NB4 (cell line): ENCODE measurements at regions not wholly inside any gene's neighbourhood (a gene's known extent, or its start where the extent isn't known, plus 50 kb on each side); places are given as distances from the start of the nearest gene placed in this dataset.

Source experiments
- DNase-seq: peaks from one replicate; pipeline ENCODE4 v3.0.0; 2010; ENCODE audit warnings: low read depth
- H3K4me3 ChIP-seq: one replicate; pipeline ENCODE4 v1.5.1; 2011; ENCODE audit warnings: mild to moderate bottlenecking, low read depth, low read length, moderate library complexity
- CTCF ChIP-seq: IDR thresholded peaks from one replicate; pipeline ENCODE4 v1.5.1; 2012; ENCODE audit warnings: low read depth, low read length
- MAX ChIP-seq: IDR thresholded peaks from 2 replicates; pipeline ENCODE4 v1.6.1; 2011; ENCODE audit warnings: low read depth, low read length
- MYC ChIP-seq: IDR thresholded peaks from 2 replicates; pipeline ENCODE4 v1.6.1; 2011; ENCODE audit warnings: low read depth, low read length
- POLR2A ChIP-seq: IDR thresholded peaks from 2 replicates; pipeline ENCODE4 v1.6.1; 2011; ENCODE audit warnings: mild to moderate bottlenecking; ENCODE audit not compliant: insufficient read length; ENCODE audit errors: extremely low read depth

GRCh38 chr2:215528555-215528954 is 92.7 kb upstream of the FN1 start:
- DNase-seq: no peak
- H3K4me3 ChIP-seq: no peak overlapping the region
- TF ChIP-seq MAX (no peak), MYC (no peak), CTCF (no peak), POLR2A (no peak)

DNA sequence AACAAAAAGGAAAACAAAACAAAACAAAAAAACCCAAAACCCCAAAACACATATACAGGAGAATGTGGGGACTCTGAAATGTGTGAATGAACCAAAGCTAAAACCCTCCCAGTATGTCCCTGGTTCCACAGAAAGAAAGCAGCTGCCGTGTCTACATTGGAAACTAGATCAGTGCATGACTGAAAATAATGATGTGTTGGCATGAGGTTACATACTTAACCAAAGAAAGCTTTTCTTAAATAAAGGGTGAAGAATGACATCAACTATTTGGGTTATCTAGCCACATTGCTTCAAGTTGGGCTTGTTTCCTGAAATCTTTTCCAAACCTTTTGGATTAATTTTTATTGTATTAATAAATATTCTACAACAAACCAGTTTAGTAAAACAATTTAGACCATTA is 91.9 kb upstream of the FN1 start:
- TF ChIP-seq POLR2A: no peak
- TF ChIP-seq MYC: no peak
- TF ChIP-seq MAX: no peak
- no peak for TF ChIP-seq CTCF
- no peak overlapping the region for H3K4me3 ChIP-seq
- no peak for DNase-seq

DNA sequence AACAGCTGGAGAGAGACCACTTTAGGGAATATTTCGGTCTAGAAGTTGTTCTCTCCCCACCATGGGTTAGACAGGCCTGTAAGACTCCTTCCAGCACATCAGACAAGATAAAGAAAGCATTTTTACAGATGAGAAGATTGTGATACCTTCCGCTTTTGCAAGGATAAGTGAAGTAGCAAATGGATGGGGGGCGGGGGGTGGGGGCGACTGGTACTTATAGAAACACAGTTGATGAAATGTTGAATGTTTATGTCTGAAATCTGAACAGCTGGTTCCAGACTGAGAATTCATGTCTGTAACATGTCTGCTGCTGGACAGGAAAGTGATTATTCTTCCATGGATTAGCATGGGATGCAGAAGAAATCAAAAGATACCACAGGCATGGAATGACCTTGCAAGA is 90.5 kb upstream of the FN1 start:
- H3K4me3 ChIP-seq: no peak overlapping the region
- no peak for DNase-seq
- no peak for TF ChIP-seq CTCF
- TF ChIP-seq MYC: no peak
- no peak for TF ChIP-seq MAX
- TF ChIP-seq POLR2A: no peak

- no peak overlapping the region for H3K4me3 ChIP-seq
- no peak for TF ChIP-seq POLR2A
- no peak for DNase-seq
Measured at GRCh38 chr2:215522237-215522636, 86.4 kb upstream of the FN1 start.

- DNase-seq: no peak
- TF ChIP-seq POLR2A (no peak), MYC (no peak), MAX (no peak), CTCF (no peak)
- H3K4me3 ChIP-seq: no peak overlapping the region
Measured at GRCh38 chr2:215521031-215521430, 85.2 kb upstream of the FN1 start.

DNA sequence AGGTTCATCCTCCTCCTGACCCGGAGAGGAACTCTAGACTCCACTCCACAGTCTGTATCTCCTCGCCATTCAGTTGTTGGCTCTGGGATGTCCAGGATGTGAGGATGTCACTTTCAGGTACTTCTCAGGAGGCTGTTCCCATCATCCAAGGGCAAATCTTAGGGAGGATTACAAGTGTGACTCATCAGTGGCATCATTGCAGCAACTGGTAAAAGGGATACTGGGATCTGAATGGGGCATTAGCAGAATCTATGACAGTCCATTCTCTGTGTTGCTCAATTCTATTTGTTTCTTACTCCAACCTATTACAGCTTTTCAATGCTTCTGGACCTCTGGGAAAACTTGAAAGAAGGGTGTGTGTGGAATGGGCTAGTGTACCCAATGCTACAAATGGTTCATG is 81.5 kb upstream of the FN1 start:
- TF ChIP-seq MYC: no peak
- TF ChIP-seq MAX: no peak
- TF ChIP-seq CTCF: no peak
- no peak for TF ChIP-seq POLR2A
- DNase-seq: no peak
- H3K4me3 ChIP-seq: no peak overlapping the region
